CD8-positive, alpha-beta memory T cell (primary cell): ENCODE measurements at regions not wholly inside any gene's neighbourhood (a gene's known extent, or its start where the extent isn't known, plus 50 kb on each side); places are given as distances from the start of the nearest gene placed in this dataset.
"Not testable (repeated sequence)": the region's sequence is repeated elsewhere in the genome, so short reads cannot be mapped to it uniquely, and the experiment has no call there.

Experiments
- CTCF ChIA-PET: fragments of 350-600 bp; sonication (Branson Sonifier 250); formaldehyde crosslinking; loops from one replicate; lab custom pipeline; 2021; ENCODE audit warnings: antibody characterized with exemption; lab: Charles Lee
- POLR2A ChIA-PET: fragments of 350-600 bp; sonication (Branson Sonifier 250); formaldehyde crosslinking; loops from one replicate; lab custom pipeline; 2021; ENCODE audit warnings: antibody characterized with exemption; lab: Charles Lee
- DNase-seq, 5 donors: peaks; one replicate each; pipeline versions ENCODE4 v3.0.0 to v3.0.0-alpha.2; 2020 to 2022; ENCODE audit warnings: mixed read lengths in 1 of 5
- H3K27ac ChIP-seq: one replicate; pipeline ENCODE4 v1.7.0; 2013; ENCODE audit warnings: low read depth, mild to moderate bottlenecking, low read length, moderate library complexity
- H3K27me3 ChIP-seq: 2 replicates; pipeline ENCODE4 v1.7.0; 2013; ENCODE audit warnings: low read length, mild to moderate bottlenecking; ENCODE audit not compliant: insufficient read depth, poor library complexity, severe bottlenecking
- H3K36me3 ChIP-seq: 2 replicates; pipeline ENCODE4 v1.7.0; 2013; ENCODE audit warnings: mild to moderate bottlenecking, low read length, moderate library complexity; ENCODE audit not compliant: insufficient read depth
- H3K4me1 ChIP-seq: 2 replicates; pipeline ENCODE4 v1.7.0; 2013; ENCODE audit warnings: mild to moderate bottlenecking, low read length, moderate library complexity; ENCODE audit not compliant: insufficient read depth
- H3K4me3 ChIP-seq: 2 replicates; pipeline ENCODE4 v1.7.0; 2013; ENCODE audit warnings: mild to moderate bottlenecking, low read length
- H3K9me3 ChIP-seq: 2 replicates; pipeline ENCODE4 v1.7.0; 2013; ENCODE audit warnings: mild to moderate bottlenecking, low read length
- H3K27ac Mint-ChIP-seq, 8 donors: one replicate each; pipeline ENCODE4 v1.8.0; 2020 to 2021; ENCODE audit warnings: mixed read lengths in 8 of 8, mild to moderate bottlenecking in 6 of 8, inconsistent platforms in 3 of 8, moderate library complexity in 3 of 8
- H3K27me3 Mint-ChIP-seq, 2 donors: one replicate each; pipeline ENCODE4 v1.8.0; 2020 to 2021; ENCODE audit warnings: mixed read lengths in 2 of 2, mild to moderate bottlenecking in 1 of 2, moderate library complexity in 1 of 2
- H3K36me3 Mint-ChIP-seq, 3 donors: one replicate each; pipeline ENCODE4 v1.8.0; 2020 to 2021; ENCODE audit warnings: mixed read lengths in 3 of 3, inconsistent platforms in 1 of 3, mild to moderate bottlenecking in 1 of 3
- H3K4me1 Mint-ChIP-seq, 3 donors: one replicate each; pipeline ENCODE4 v1.8.0; 2020 to 2021; ENCODE audit warnings: mixed read lengths in 3 of 3, inconsistent platforms in 1 of 3, mild to moderate bottlenecking in 1 of 3
- H3K4me3 Mint-ChIP-seq, 7 donors: one replicate each; pipeline ENCODE4 v1.8.0; 2020 to 2021; ENCODE audit warnings: mixed read lengths in 7 of 7, mild to moderate bottlenecking in 6 of 7, moderate library complexity in 4 of 7, inconsistent platforms in 2 of 7
- H3K9me3 Mint-ChIP-seq, 5 donors: one replicate each; pipeline ENCODE4 v1.8.0; 2020 to 2022; ENCODE audit warnings: mixed read lengths in 5 of 5, mild to moderate bottlenecking in 3 of 5, moderate library complexity in 2 of 5, inconsistent platforms in 1 of 5

GRCh38 chr12:13924286-13924685, 57.1 kb downstream of the GRIN2B start:
- no peak overlapping the region for H3K27ac ChIP-seq
- Mint-ChIP-seq H3K9me3 (no peaks in the 10 kb centered on the region), H3K4me1 (no peaks in the 10 kb centered on the region), H3K4me3 (no peak overlapping the region), H3K36me3 (no peaks in the 10 kb centered on the region), H3K27me3 (peaks cover 0 to 3% of the 10 kb centered on the region in 2 donors), H3K27ac (no peak overlapping the region)
- CTCF ChIA-PET = no interaction called here
- H3K9me3 ChIP-seq = no peaks in the 10 kb centered on the region
- H3K4me1 ChIP-seq = no peaks in the 10 kb centered on the region
- no peaks in the 10 kb centered on the region for H3K27me3 ChIP-seq
- DNase-seq = no peak
- no peak overlapping the region for H3K4me3 ChIP-seq
- POLR2A ChIA-PET = no interaction called here
- no peaks in the 10 kb centered on the region for H3K36me3 ChIP-seq

- DNase-seq = no peak
- Histone ChIP-seq H3K4me3 (no peak overlapping the region), H3K36me3 (no peaks in the 10 kb centered on the region), H3K27me3 (no peaks in the 10 kb centered on the region), H3K4me1 (no peaks in the 10 kb centered on the region), H3K27ac (no peak overlapping the region), H3K9me3 (no peaks in the 10 kb centered on the region)
- Mint-ChIP-seq H3K9me3 (peaks cover 0 to 1% (median 0%) of the 10 kb centered on the region in 5 donors), H3K4me1 (no peaks in the 10 kb centered on the region), H3K27ac (no peak overlapping the region), H3K27me3 (peaks cover 0 to 3% of the 10 kb centered on the region in 2 donors), H3K4me3 (no peak overlapping the region), H3K36me3 (no peaks in the 10 kb centered on the region)
- ChIA-PET CTCF (no interaction called here), POLR2A (no interaction called here)
Measured at GRCh38 chr12:13918897-13919296, 62.5 kb downstream of the GRIN2B start.

GRCh38 chr12:13915096-13915495, 66.3 kb downstream of the GRIN2B start:
- CTCF ChIA-PET = no interaction called here

GRCh38 chr12:13913371-13913770, 68.0 kb downstream of the GRIN2B start:
- no peak for DNase-seq
- H3K27me3 ChIP-seq = no peaks in the 10 kb centered on the region
- Mint-ChIP-seq H3K27ac (no peak overlapping the region), H3K9me3 (peaks cover 0 to 1% (median 0%) of the 10 kb centered on the region in 5 donors), H3K36me3 (no peaks in the 10 kb centered on the region), H3K4me1 (no peaks in the 10 kb centered on the region), H3K4me3 (no peak overlapping the region), H3K27me3 (no peaks in the 10 kb centered on the region)
- ChIA-PET CTCF (no interaction called here), POLR2A (no interaction called here)
- no peaks in the 10 kb centered on the region for H3K4me1 ChIP-seq
- H3K4me3 ChIP-seq = no peak overlapping the region
- no peaks in the 10 kb centered on the region for H3K9me3 ChIP-seq
- no peak overlapping the region for H3K27ac ChIP-seq
- H3K36me3 ChIP-seq = no peaks in the 10 kb centered on the region

More at GRCh38 chr12:13915096-13915495, 66.3 kb downstream of the GRIN2B start:
- H3K27ac ChIP-seq = no peak overlapping the region
- H3K36me3 ChIP-seq = no peaks in the 10 kb centered on the region
- H3K27me3 ChIP-seq = no peaks in the 10 kb centered on the region
- H3K27me3 Mint-ChIP-seq = peaks cover 0 to 3% of the 10 kb centered on the region in 2 donors
- H3K4me3 ChIP-seq = no peak overlapping the region
- H3K4me1 Mint-ChIP-seq = no peaks in the 10 kb centered on the region
- no peaks in the 10 kb centered on the region for H3K36me3 Mint-ChIP-seq
- DNase-seq = no peak
- no peaks in the 10 kb centered on the region for H3K9me3 ChIP-seq
- H3K4me1 ChIP-seq = no peaks in the 10 kb centered on the region
- POLR2A ChIA-PET = no interaction called here
- H3K9me3 Mint-ChIP-seq = peaks cover 0 to 1% (median 0%) of the 10 kb centered on the region in 5 donors
- no peak overlapping the region for H3K4me3 Mint-ChIP-seq
- H3K27ac Mint-ChIP-seq = no peak overlapping the region

GRCh38 chr12:13911756-13912554, 69.4 kb downstream of the GRIN2B start:
- Mint-ChIP-seq H3K36me3 (no peaks in the 10 kb centered on the region), H3K9me3 (peaks cover 0 to 1% (median 0%) of the 10 kb centered on the region in 5 donors), H3K4me1 (no peaks in the 10 kb centered on the region), H3K27me3 (no peaks in the 10 kb centered on the region), H3K27ac (no peak overlapping the region), H3K4me3 (no peak overlapping the region)
- H3K27ac ChIP-seq = no peak overlapping the region
- H3K9me3 ChIP-seq = no peaks in the 10 kb centered on the region
- ChIA-PET CTCF (no interaction called here), POLR2A (no interaction called here)
- no peaks in the 10 kb centered on the region for H3K27me3 ChIP-seq
- no peak overlapping the region for H3K4me3 ChIP-seq
- no peaks in the 10 kb centered on the region for H3K4me1 ChIP-seq
- DNase-seq = no peak
- no peaks in the 10 kb centered on the region for H3K36me3 ChIP-seq

GRCh38 chr12:13905794-13906193, 75.6 kb downstream of the GRIN2B start:
- no peaks in the 10 kb centered on the region for H3K36me3 ChIP-seq
- H3K4me1 ChIP-seq = no peaks in the 10 kb centered on the region
- Mint-ChIP-seq H3K27ac (no peak overlapping the region), H3K36me3 (no peaks in the 10 kb centered on the region), H3K4me1 (no peaks in the 10 kb centered on the region), H3K9me3 (peaks cover 0 to 10% (median 2%) of the 10 kb centered on the region in 5 donors), H3K27me3 (peaks cover 0 to 6% of the 10 kb centered on the region in 2 donors), H3K4me3 (no peak overlapping the region)
- DNase-seq = no peak
- POLR2A ChIA-PET = no interaction called here
- no peak overlapping the region for H3K27ac ChIP-seq
- CTCF ChIA-PET = no interaction called here
- H3K4me3 ChIP-seq = no peak overlapping the region
- H3K27me3 ChIP-seq = no peaks in the 10 kb centered on the region
- H3K9me3 ChIP-seq = no peaks in the 10 kb centered on the region

GRCh38 chr12:13900718-13901117, 80.7 kb downstream of the GRIN2B start:
- no peaks in the 10 kb centered on the region for H3K4me1 Mint-ChIP-seq
- H3K27ac Mint-ChIP-seq = no peak overlapping the region
- H3K27me3 Mint-ChIP-seq = no peaks in the 10 kb centered on the region

GRCh38 chr12:13898387-13898786, 83.0 kb downstream of the GRIN2B start:
- H3K4me1 ChIP-seq, H3K36me3 Mint-ChIP-seq, H3K27ac ChIP-seq, H3K9me3 Mint-ChIP-seq, POLR2A ChIA-PET, H3K27me3 Mint-ChIP-seq, H3K27ac Mint-ChIP-seq, H3K36me3 ChIP-seq, H3K4me3 ChIP-seq, H3K4me3 Mint-ChIP-seq, H3K27me3 ChIP-seq, CTCF ChIA-PET, H3K4me1 Mint-ChIP-seq, H3K9me3 ChIP-seq, DNase-seq: not testable (repeated sequence)

More at GRCh38 chr12:13900718-13901117, 80.7 kb downstream of the GRIN2B start:
- Histone ChIP-seq H3K4me3 (no peak overlapping the region), H3K9me3 (no peaks in the 10 kb centered on the region), H3K36me3 (no peaks in the 10 kb centered on the region), H3K27me3 (no peaks in the 10 kb centered on the region), H3K4me1 (no peaks in the 10 kb centered on the region), H3K27ac (no peak overlapping the region)
- no peaks in the 10 kb centered on the region for H3K36me3 Mint-ChIP-seq
- CTCF ChIA-PET = no interaction called here
- POLR2A ChIA-PET = no interaction called here
- H3K4me3 Mint-ChIP-seq = no peak overlapping the region
- no peak for DNase-seq
- peaks cover 0 to 10% (median 2%) of the 10 kb centered on the region in 5 donors for H3K9me3 Mint-ChIP-seq
